ENCODE measurements at regions not wholly inside any gene's neighbourhood (a gene's known extent, or its start where the extent isn't known, plus 50 kb on each side); places are given as distances from the start of the nearest gene placed in this dataset.

DNA sequence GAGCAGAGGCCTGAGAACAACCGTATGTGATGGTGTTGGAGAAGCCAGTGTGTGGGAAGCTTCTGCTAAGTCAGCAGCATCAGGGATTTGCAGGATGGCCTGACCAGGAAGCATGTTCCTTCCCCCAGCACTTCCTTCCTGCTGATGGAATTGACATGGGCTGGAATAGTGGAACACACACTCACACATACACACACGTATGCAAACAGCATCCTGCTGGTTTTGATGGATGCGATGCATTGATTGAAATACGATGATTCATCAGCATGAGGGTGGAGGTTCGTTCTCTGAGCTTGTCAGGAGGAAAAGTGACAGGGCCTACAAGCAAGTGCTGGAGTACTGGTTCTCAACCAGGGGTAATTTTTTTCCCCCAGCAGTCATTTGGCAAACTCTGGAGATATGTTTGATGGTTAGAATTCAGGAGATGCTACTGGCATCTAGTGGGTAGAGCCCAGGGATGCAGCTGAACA, 229.1 kb downstream of the NFATC2 start:
- TF ChIP-seq POLR2AphosphoS5 (IDR thresholded peaks at IDR 0.05; ENCODE audit: insufficient read depth, low read depth, low read length) (no peak), JUN (IDR thresholded peaks at IDR 0.05; ENCODE audit: borderline replicate concordance, insufficient read depth, insufficient read length, low read depth) (peak; percentile 15)
- TF ChIP-seq, protein P1, sequence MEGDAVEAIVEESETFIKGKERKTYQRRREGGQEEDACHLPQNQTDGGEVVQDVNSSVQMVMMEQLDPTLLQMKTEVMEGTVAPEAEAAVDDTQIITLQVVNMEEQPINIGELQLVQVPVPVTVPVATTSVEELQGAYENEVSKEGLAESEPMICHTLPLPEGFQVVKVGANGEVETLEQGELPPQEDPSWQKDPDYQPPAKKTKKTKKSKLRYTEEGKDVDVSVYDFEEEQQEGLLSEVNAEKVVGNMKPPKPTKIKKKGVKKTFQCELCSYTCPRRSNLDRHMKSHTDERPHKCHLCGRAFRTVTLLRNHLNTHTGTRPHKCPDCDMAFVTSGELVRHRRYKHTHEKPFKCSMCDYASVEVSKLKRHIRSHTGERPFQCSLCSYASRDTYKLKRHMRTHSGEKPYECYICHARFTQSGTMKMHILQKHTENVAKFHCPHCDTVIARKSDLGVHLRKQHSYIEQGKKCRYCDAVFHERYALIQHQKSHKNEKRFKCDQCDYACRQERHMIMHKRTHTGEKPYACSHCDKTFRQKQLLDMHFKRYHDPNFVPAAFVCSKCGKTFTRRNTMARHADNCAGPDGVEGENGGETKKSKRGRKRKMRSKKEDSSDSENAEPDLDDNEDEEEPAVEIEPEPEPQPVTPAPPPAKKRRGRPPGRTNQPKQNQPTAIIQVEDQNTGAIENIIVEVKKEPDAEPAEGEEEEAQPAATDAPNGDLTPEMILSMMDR (IDR thresholded peaks at IDR 0.05; ENCODE audit: extremely low read depth in 1 of 2, insufficient read depth in 1 of 2, low read depth in 1 of 2, low read length in 2 of 2), result no peak
- H3K27ac ChIP-seq (ENCODE audit: insufficient read depth, low read depth, low read length), result no peak overlapping the region
- H3K36me3 ChIP-seq (ENCODE audit: control insufficient read depth in 2 of 2, extremely low read depth in 1 of 2, insufficient read depth in 2 of 2, low read length in 2 of 2), result no peaks in the 10 kb centered on the region
- H3K9me1 ChIP-seq (replicated peaks; ENCODE audit: control insufficient read depth, extremely low read depth, insufficient read depth, low read length), result no peaks in the 10 kb centered on the region
- H3K4me2 ChIP-seq (ENCODE audit: insufficient read depth, low read length), result no peak overlapping the region
- intact Hi-C loops (cut with micrococcal nuclease) (no loop called here), dilution Hi-C loops (cut with MboI; ENCODE audit: extremely low pct_ligation_motif_present, low sequenced_read_pairs) (no loop called here)
- FAIRE-seq (no peak), DNase-seq (ENCODE audit: low read depth, low spot score) (peak; percentile 4)
- no peak overlapping the region for H2AFZ ChIP-seq (ENCODE audit: low read depth, low read length)
- BruUV-seq (replicated peaks), result no TSS peak
- ChIA-PET CTCF (interaction anchor here (0.7 to 4.4 kb wide), 14 partner anchors 9 to 332 kb away, joined by 3 to 30 read pairs (median 4); no protein-coding TSS in a partner anchor), POLR2A (no interaction called here)
- H3K4me1 ChIP-seq (ENCODE audit: control insufficient read depth, extremely low read depth, insufficient read depth, low read length), result no peaks in the 10 kb centered on the region
- H3K9me3 ChIP-seq (replicated peaks; ENCODE audit: control insufficient read depth, insufficient read depth, low read length), result no peaks in the 10 kb centered on the region
- H3K9ac ChIP-seq (replicated peaks; ENCODE audit: extremely low read depth, insufficient read depth, low read length), result no peak overlapping the region
- H3K4me3 ChIP-seq (replicated peaks in 1 of 3; ENCODE audit: insufficient read depth in 1 of 3, low read depth in 1 of 3, low read length in 3 of 3), result no peak overlapping the region
- no peaks in the 10 kb centered on the region for H4K20me1 ChIP-seq (replicated peaks; ENCODE audit: control insufficient read depth, extremely low read depth, insufficient read depth, low read length)
- no peaks in the 10 kb centered on the region for H3K79me2 ChIP-seq (ENCODE audit: control insufficient read depth, insufficient read depth, low read length)
- H3K27me3 ChIP-seq (ENCODE audit: control insufficient read depth in 2 of 2, insufficient read depth in 2 of 2, low read length in 2 of 2), result peaks cover 0 to 2% of the 10 kb centered on the region in 2 experiments

- H3K79me2 ChIP-seq (ENCODE audit: control insufficient read depth, insufficient read depth, low read length), result no peaks in the 10 kb centered on the region
- no peaks in the 10 kb centered on the region for H3K9me3 ChIP-seq (replicated peaks; ENCODE audit: control insufficient read depth, insufficient read depth, low read length)
- no peaks in the 10 kb centered on the region for H4K20me1 ChIP-seq (replicated peaks; ENCODE audit: control insufficient read depth, extremely low read depth, insufficient read depth, low read length)
- FAIRE-seq, result no peak
- no peak overlapping the region for H3K4me2 ChIP-seq (ENCODE audit: insufficient read depth, low read length)
- H3K27ac ChIP-seq (ENCODE audit: insufficient read depth, low read depth, low read length), result no peak overlapping the region
- POLR2A ChIA-PET, result no interaction called here
- H2AFZ ChIP-seq (ENCODE audit: low read depth, low read length), result no peak overlapping the region
- intact Hi-C loops (cut with micrococcal nuclease) (no loop called here), dilution Hi-C loops (cut with MboI; ENCODE audit: extremely low pct_ligation_motif_present, low sequenced_read_pairs) (no loop called here)
- no peaks in the 10 kb centered on the region for H3K9me1 ChIP-seq (replicated peaks; ENCODE audit: control insufficient read depth, extremely low read depth, insufficient read depth, low read length)
- TF ChIP-seq GATA2 (IDR thresholded peaks at IDR 0.05; ENCODE audit: insufficient read depth, insufficient read length, low read depth, low read length) (no peak), POLR2A (IDR thresholded peaks at IDR 0.05; ENCODE audit: low read depth, low read length) (no peak), POLR2AphosphoS5 (IDR thresholded peaks at IDR 0.05; ENCODE audit: insufficient read depth, low read depth, low read length) (no peak), FOS (IDR thresholded peaks at IDR 0.05; ENCODE audit: borderline replicate concordance, insufficient read depth, low read length) (no peak), MAX (IDR thresholded peaks at IDR 0.05; ENCODE audit: insufficient read depth, insufficient read length) (no peak)
- no peak overlapping the region for H3K9ac ChIP-seq (replicated peaks; ENCODE audit: extremely low read depth, insufficient read depth, low read length)
- CTCF ChIA-PET, result interaction anchor here (0.8 to 4.4 kb wide), 7 partner anchors 13 to 331 kb away, joined by 3 to 30 read pairs (median 6); no protein-coding TSS in a partner anchor
- BruUV-seq (replicated peaks), result no TSS peak
- no peaks in the 10 kb centered on the region for H3K36me3 ChIP-seq (ENCODE audit: control insufficient read depth in 2 of 2, extremely low read depth in 1 of 2, insufficient read depth in 2 of 2, low read length in 2 of 2)
- DNase-seq (ENCODE audit: low read depth, low spot score), result no peak
- no peak overlapping the region for H3K4me3 ChIP-seq (replicated peaks in 1 of 3; ENCODE audit: insufficient read depth in 1 of 3, low read depth in 1 of 3, low read length in 3 of 3)
- no peaks in the 10 kb centered on the region for H3K4me1 ChIP-seq (ENCODE audit: control insufficient read depth, extremely low read depth, insufficient read depth, low read length)
- H3K27me3 ChIP-seq (ENCODE audit: control insufficient read depth in 2 of 2, insufficient read depth in 2 of 2, low read length in 2 of 2), result peaks cover 0 to 2% of the 10 kb centered on the region in 2 experiments
These were observed 230.1 kb downstream of the NFATC2 start for GRCh38 chr20:51312480-51312783.
